HepG2 (cell line): ENCODE measurements at regions not wholly inside any gene's neighbourhood (a gene's known extent, or its start where the extent isn't known, plus 50 kb on each side); places are given as distances from the start of the nearest gene placed in this dataset.

Source experiments
- ATAC-seq: fragments of 200-7000 bp; cut with Tn5 transposase; 3 replicates; pipeline ENCODE4 v1.9.1; 2020; ENCODE audit warnings: mild to moderate bottlenecking, moderate library complexity
- BruUV-seq: library from RNA; stranded (reverse); fragments of 400-500 nt; replicated peaks from 2 replicates; lab custom pipeline; 2021; lab: Mats Ljungman, UMichigan
- CTCF ChIA-PET: fragments of 300-600 bp; formaldehyde crosslinking; extraction: SDS; loops from one replicate; lab custom pipeline; 2021; ENCODE audit warnings: low total read pairs, inconsistent platforms, low intra/inter-chr PET ratio; lab: Yijun Ruan, JAX
- POLR2A ChIA-PET: fragments of 350-600 bp; sonication (Branson Sonifier 250); formaldehyde crosslinking; loops from one replicate; lab custom pipeline; 2020; ENCODE audit warnings: antibody characterized with exemption, inconsistent platforms; lab: Yijun Ruan, JAX
- DNase-seq: peaks from one replicate; pipeline ENCODE4 v3.0.0-alpha.2; 2015; ENCODE audit warnings: low spot score
- FAIRE-seq: peaks from 3 replicates; lab custom pipeline; 2011; peaks lifted over from hg19 to GRCh38; lab: Jason Lieb, UNC
- H2AFZ ChIP-seq: one replicate; pipeline ENCODE4 v1.6.1; 2011; ENCODE audit warnings: low read length, inconsistent platforms
- H3K27ac ChIP-seq: fragments of 300-600 bp; 3 replicates; pipeline ENCODE4 v1.8.0; 2011; ENCODE audit warnings: mixed run types, mild to moderate bottlenecking, mixed read lengths, low read length, inconsistent platforms; ENCODE audit not compliant: insufficient read depth; ENCODE audit errors: extremely low read length
- H3K27me3 ChIP-seq, 2 experiments: fragments of 200-600 bp in 1 of 2; 2 replicates in 1 of 2; 3 replicates in 1 of 2; pipeline versions ENCODE4 v1.6.0 to v1.8.0; 2011; ENCODE audit warnings: low read length in 2 of 2, mild to moderate bottlenecking in 2 of 2, moderate library complexity in 2 of 2, inconsistent platforms in 1 of 2; ENCODE audit not compliant: insufficient read depth in 2 of 2, control insufficient read depth in 1 of 2
- H3K36me3 ChIP-seq, 2 experiments: fragments of 200-600 bp in 1 of 2; replicated peaks in 1 of 2; 2 replicates in 1 of 2; 3 replicates in 1 of 2; pipeline versions ENCODE4 v1.5.1 to v1.8.0; 2011; ENCODE audit warnings: low read length in 2 of 2, inconsistent platforms in 1 of 2; ENCODE audit not compliant: insufficient read depth in 2 of 2, control insufficient read depth in 1 of 2
- H3K4me1 ChIP-seq: 2 replicates; pipeline ENCODE4 v1.5.1; 2012; ENCODE audit warnings: low read length, inconsistent platforms; ENCODE audit not compliant: insufficient read depth
- H3K4me2 ChIP-seq: 2 replicates; pipeline ENCODE4 v1.6.0; 2011; ENCODE audit warnings: low read depth, low read length, inconsistent platforms
- H3K4me3 ChIP-seq, 3 experiments: fragments of 200-600 bp in 1 of 3; sonication (generic), shearing (Covaris generic) in 1 of 3; replicated peaks in 1 of 3; 2 replicates each; pipeline ENCODE4 v1.5.1; 2011 to 2016; ENCODE audit warnings: low read length in 3 of 3, inconsistent platforms in 2 of 3, low read depth in 2 of 3, mild to moderate bottlenecking in 2 of 3, control low read depth in 1 of 3, mixed read lengths in 1 of 3; ENCODE audit not compliant: insufficient read depth in 1 of 3
- H3K79me2 ChIP-seq: one replicate; pipeline ENCODE4 v1.6.1; 2011; ENCODE audit warnings: low read length, inconsistent platforms; ENCODE audit not compliant: insufficient read depth
- H3K9ac ChIP-seq: 2 replicates; pipeline ENCODE4 v1.6.0; 2011; ENCODE audit warnings: mild to moderate bottlenecking, low read depth, low read length, inconsistent platforms; ENCODE audit not compliant: insufficient read depth
- H3K9me3 ChIP-seq: 2 replicates; pipeline ENCODE4 v1.5.1; 2012; ENCODE audit warnings: mild to moderate bottlenecking, low read length
- H4K20me1 ChIP-seq: 2 replicates; pipeline ENCODE4 v1.6.0; 2011; ENCODE audit warnings: inconsistent platforms, mild to moderate bottlenecking, low read length, moderate library complexity; ENCODE audit not compliant: insufficient read depth
- ATAD3A ChIP-seq: sonication (generic); formaldehyde crosslinking; IDR thresholded peaks from 2 replicates; pipeline ENCODE4 v1.4.0; 2020; ENCODE audit warnings: missing genetic modification reagents
- GATAD1 ChIP-seq: IDR thresholded peaks from 2 replicates; pipeline ENCODE4 v1.6.1; 2016; ENCODE audit warnings: missing genetic modification reagents, missing compliant biosample characterization
- HES4 ChIP-seq: sonication (generic); formaldehyde crosslinking; IDR thresholded peaks from 2 replicates; pipeline ENCODE4 v1.9.0; 2021; ENCODE audit warnings: mild to moderate bottlenecking, missing genetic modification reagents, borderline replicate concordance
- ZFP62 ChIP-seq: sonication (generic); formaldehyde crosslinking; IDR thresholded peaks from 2 replicates; pipeline ENCODE4 v1.4.0; 2020; ENCODE audit warnings: missing genetic modification reagents
- ZNF776 ChIP-seq: sonication (generic); formaldehyde crosslinking; IDR thresholded peaks from 2 replicates; pipeline ENCODE4 v1.4.0; 2020; ENCODE audit warnings: mild to moderate bottlenecking, missing genetic modification reagents
- in situ Hi-C: cut with HindIII; loops from 2 replicates; pipeline ENCODE4 v1.10.0; 2017; ENCODE audit warnings: low pct_unique_long_range_greater_than_20kb; ENCODE audit not compliant: extremely low pct_ligation_motif_present
- intact Hi-C: fragments of 100-400 bp; cut with micrococcal nuclease; formaldehyde crosslinking; loops from one replicate; pipeline ENCODE4 v1.10.0; 2022; ENCODE audit not compliant: unreplicated experiment
- TF ChIP-seq, protein P1 (sequence below): sonication (generic); formaldehyde crosslinking; IDR thresholded peaks from 2 replicates; pipeline ENCODE4 v1.8.1; 2022; ENCODE audit warnings: low read depth, mild to moderate bottlenecking, missing genetic modification reagents

DNA sequence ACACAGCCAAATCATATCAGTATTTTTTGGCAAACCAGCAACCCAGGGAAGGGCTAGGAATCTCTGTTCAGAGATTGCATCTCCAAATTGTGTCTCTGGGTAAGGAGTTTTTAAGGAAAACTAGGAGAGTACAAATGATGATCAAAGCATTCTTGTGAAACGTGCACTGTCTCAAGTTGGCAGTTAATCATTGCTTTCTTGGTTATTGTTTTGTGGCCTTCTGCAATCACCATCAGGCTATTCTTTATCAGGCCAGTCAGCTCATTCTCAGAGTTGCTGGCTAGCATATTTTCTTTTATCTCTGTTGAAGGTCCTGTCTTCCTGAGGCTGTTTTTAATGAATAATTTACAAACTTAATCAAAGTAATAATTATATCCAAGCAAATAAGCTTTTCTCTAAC, 129.1 kb upstream of the CCDC179 start (continued):
- TF ChIP-seq, protein P1, sequence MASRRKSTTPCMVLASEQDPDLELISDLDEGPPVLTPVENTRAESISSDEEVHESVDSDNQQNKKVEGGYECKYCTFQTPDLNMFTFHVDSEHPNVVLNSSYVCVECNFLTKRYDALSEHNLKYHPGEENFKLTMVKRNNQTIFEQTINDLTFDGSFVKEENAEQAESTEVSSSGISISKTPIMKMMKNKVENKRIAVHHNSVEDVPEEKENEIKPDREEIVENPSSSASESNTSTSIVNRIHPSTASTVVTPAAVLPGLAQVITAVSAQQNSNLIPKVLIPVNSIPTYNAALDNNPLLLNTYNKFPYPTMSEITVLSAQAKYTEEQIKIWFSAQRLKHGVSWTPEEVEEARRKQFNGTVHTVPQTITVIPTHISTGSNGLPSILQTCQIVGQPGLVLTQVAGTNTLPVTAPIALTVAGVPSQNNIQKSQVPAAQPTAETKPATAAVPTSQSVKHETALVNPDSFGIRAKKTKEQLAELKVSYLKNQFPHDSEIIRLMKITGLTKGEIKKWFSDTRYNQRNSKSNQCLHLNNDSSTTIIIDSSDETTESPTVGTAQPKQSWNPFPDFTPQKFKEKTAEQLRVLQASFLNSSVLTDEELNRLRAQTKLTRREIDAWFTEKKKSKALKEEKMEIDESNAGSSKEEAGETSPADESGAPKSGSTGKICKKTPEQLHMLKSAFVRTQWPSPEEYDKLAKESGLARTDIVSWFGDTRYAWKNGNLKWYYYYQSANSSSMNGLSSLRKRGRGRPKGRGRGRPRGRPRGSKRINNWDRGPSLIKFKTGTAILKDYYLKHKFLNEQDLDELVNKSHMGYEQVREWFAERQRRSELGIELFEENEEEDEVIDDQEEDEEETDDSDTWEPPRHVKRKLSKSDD (CRISPR knock-in tag) = no peak
- TF ChIP-seq HES4 = no peak

DNA sequence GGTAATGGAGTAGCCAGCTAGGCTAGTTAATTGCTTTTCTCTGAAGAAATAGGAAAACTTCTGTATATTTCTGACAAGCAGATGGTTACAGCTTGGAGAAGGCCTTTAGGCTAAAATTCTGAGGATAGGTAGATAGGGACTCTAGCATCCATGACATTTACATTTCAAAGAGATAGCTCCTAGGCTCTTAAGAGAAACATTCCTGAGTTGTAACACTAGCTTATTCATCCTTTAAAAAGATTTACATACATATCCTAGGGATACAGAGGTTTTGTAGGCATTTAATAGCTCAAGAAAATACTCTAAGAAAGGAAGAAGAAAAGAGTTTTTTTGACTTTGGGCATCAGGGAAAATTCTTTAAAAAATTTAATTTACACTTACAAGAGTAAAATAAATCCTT, 130.9 kb upstream of the CCDC179 start:
- POLR2A ChIA-PET = no interaction called here
- Histone ChIP-seq H3K36me3 (no peaks in the 10 kb centered on the region), H3K9me3 (peaks cover 75% of the 10 kb centered on the region), H3K4me2 (no peak overlapping the region), H3K27ac (no peak overlapping the region), H3K27me3 (no peaks in the 10 kb centered on the region), H3K9ac (no peak overlapping the region), H3K4me3 (no peak overlapping the region), H4K20me1 (no peaks in the 10 kb centered on the region), H3K4me1 (no peaks in the 10 kb centered on the region), H3K79me2 (no peaks in the 10 kb centered on the region), H2AFZ (no peak overlapping the region)
- intact Hi-C loops (no loop called here), in situ Hi-C loops (no loop called here)
- FAIRE-seq (no peak), DNase-seq (no peak), ATAC-seq (no peak)
- TF ChIP-seq ZNF776 = no peak
- TF ChIP-seq GATAD1 (CRISPR knock-in tag) = no peak
- TF ChIP-seq ATAD3A = no peak
- TF ChIP-seq ZFP62 (CRISPR knock-in tag) = no peak
- CTCF ChIA-PET = no interaction called here
- BruUV-seq = no TSS peak
